CD4-positive, alpha-beta T cell treated with Interleukin-4 for 4 hours (primary cell): ENCODE measurements at regions not wholly inside any gene's neighbourhood (a gene's known extent, or its start where the extent isn't known, plus 50 kb on each side); places are given as distances from the start of the nearest gene placed in this dataset.

Source experiments
- DNase-seq: peaks from one replicate; pipeline ENCODE4 v3.0.0-alpha.2; 2020

DNA sequence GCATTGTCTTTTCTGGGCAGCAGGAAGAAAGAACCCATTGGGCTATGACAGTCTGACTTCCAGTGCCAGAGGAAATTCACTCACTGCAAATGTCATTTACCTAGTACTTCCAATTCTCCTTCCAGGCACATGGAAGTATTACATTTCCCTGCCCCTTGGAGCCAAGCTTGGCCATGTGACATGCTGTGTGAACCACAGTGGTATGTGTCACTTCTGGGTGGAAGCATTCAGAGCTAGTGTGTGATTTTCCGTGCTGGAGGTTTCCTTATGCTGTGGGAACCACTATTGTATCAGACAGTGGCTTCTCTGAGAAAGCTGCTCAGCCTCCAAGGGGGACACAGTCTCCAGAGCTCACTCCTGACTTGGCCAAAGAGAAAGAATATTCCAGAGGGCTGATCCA is 387.6 kb downstream of the CDC5L start:
- DNase-seq, result no peak

- DNase-seq, result no peak
Measured at GRCh38 chr6:44776344-44776743, 388.8 kb downstream of the CDC5L start.

DNA sequence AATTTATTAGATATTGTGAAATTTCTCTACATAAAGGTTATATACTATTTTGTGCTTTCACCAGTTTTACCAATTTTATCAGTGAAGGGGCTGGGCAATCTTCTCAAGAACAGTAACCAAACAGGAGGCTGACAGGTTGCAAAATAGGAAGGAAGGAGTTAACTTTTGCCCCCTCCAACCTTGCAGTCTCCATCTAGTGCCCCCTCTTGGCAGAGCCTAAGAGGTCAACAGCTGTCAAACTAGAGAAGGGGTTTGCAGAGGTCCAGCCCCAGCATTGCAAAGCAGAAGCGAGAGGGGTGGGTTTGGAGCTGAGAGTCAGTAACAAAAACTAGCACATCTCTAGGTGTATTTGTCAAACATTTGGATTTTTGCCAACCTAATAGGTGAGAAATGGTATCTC is 391.0 kb downstream of the CDC5L start:
- no peak for DNase-seq
